ENCODE measurements at regions not wholly inside any gene's neighbourhood (a gene's known extent, or its start where the extent isn't known, plus 50 kb on each side); places are given as distances from the start of the nearest gene placed in this dataset.

DNA sequence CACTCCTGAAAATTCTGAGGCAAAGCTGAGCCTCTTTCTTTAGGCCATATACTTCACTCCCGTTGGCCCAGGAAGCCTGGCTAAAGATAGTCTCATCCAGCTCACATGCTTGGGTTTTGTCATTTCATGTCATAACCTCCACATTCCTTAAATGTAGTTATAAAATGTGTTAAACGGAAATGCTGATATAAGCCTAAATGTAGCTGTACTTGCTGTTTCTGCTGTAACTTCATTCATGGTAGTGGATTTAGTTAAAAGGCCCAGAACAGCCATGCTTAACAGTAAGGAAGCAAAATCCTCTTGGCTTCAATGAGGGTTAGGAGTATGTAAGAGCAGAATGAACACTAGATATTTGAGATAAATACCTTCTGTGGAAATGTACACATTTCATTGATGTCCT lies 135.8 kb upstream of the TMEM161B start:
- DNase-seq: no peak
- no peak overlapping the region for H3K14ac ChIP-seq (ENCODE audit: low read length)
- H3K9me3 ChIP-seq (ENCODE audit: insufficient read depth, low read depth, low read length): no peaks in the 10 kb centered on the region
- no peak overlapping the region for H3K4me2 ChIP-seq (ENCODE audit: low read length)
- H3K36me3 ChIP-seq (ENCODE audit: control insufficient read depth in 1 of 2, insufficient read depth in 2 of 2, low read length in 2 of 2): no peaks in the 10 kb centered on the region
- no peaks in the 10 kb centered on the region for H3K4me1 ChIP-seq (ENCODE audit: control insufficient read depth in 1 of 2, insufficient read depth in 2 of 2, low read length in 2 of 2)
- no peak overlapping the region for H2BK120ac ChIP-seq (ENCODE audit: insufficient read depth, low read length, poor library complexity)
- no peak overlapping the region for H2BK5ac ChIP-seq (ENCODE audit: low read depth, low read length, poor library complexity)
- H2BK12ac ChIP-seq (ENCODE audit: low read length): no peak overlapping the region
- no peaks in the 10 kb centered on the region for H3K79me2 ChIP-seq (ENCODE audit: control insufficient read depth, insufficient read depth, low read length, poor library complexity)
- H3K79me1 ChIP-seq (ENCODE audit: low read length): no peaks in the 10 kb centered on the region
- no peak overlapping the region for H4K12ac ChIP-seq (ENCODE audit: low read depth, low read length)
- H3K27ac ChIP-seq (ENCODE audit: low read depth, low read length): no peak overlapping the region
- no peak overlapping the region for H4K8ac ChIP-seq (ENCODE audit: low read depth, low read length)
- peaks cover 3% of the 10 kb centered on the region for H3K27me3 ChIP-seq (ENCODE audit: insufficient read depth, low read length)
- no peak overlapping the region for H3K18ac ChIP-seq (ENCODE audit: low read length)
- H3K4ac ChIP-seq (ENCODE audit: low read depth, low read length): no peak overlapping the region
- no peak overlapping the region for H4K91ac ChIP-seq (ENCODE audit: low read depth, low read length)
- no peak overlapping the region for H2AFZ ChIP-seq (ENCODE audit: insufficient read depth, low read length, poor library complexity)
- H3K9ac ChIP-seq (ENCODE audit: low read length): no peak overlapping the region
- H3K4me3 ChIP-seq (ENCODE audit: low read depth, low read length): no peak overlapping the region
- H2AK5ac ChIP-seq (ENCODE audit: low read length): no peak overlapping the region
- WGBS (ENCODE audit: extremely low coverage, insufficient coverage, insufficient read length): no CpG with 5 or more reads among the region's 2 CpGs
- no peak overlapping the region for H3K23ac ChIP-seq (ENCODE audit: low read length)

GRCh38 chr5:88401686-88402085 lies 133.0 kb upstream of the TMEM161B start:
- Histone ChIP-seq H2AFZ (ENCODE audit: insufficient read depth, low read length, poor library complexity) (no peak overlapping the region), H3K18ac (ENCODE audit: low read length) (no peak overlapping the region), H2AK5ac (ENCODE audit: low read length) (no peak overlapping the region), H4K8ac (ENCODE audit: low read depth, low read length) (no peak overlapping the region), H3K9ac (ENCODE audit: low read length) (no peak overlapping the region), H3K4me2 (ENCODE audit: low read length) (no peak overlapping the region), H3K4me1 (ENCODE audit: control insufficient read depth in 1 of 2, insufficient read depth in 2 of 2, low read length in 2 of 2) (no peaks in the 10 kb centered on the region), H4K91ac (ENCODE audit: low read depth, low read length) (no peak overlapping the region), H3K23ac (ENCODE audit: low read length) (no peak overlapping the region), H3K36me3 (ENCODE audit: control insufficient read depth in 1 of 2, insufficient read depth in 2 of 2, low read length in 2 of 2) (no peaks in the 10 kb centered on the region), H4K12ac (ENCODE audit: low read depth, low read length) (no peak overlapping the region), H3K14ac (ENCODE audit: low read length) (no peak overlapping the region), H3K27ac (ENCODE audit: low read depth, low read length) (no peak overlapping the region), H2BK12ac (ENCODE audit: low read length) (no peak overlapping the region), H2BK5ac (ENCODE audit: low read depth, low read length, poor library complexity) (no peak overlapping the region), H3K79me1 (ENCODE audit: low read length) (no peaks in the 10 kb centered on the region), H3K4ac (ENCODE audit: low read depth, low read length) (no peak overlapping the region), H3K9me3 (ENCODE audit: insufficient read depth, low read depth, low read length) (no peaks in the 10 kb centered on the region), H2BK120ac (ENCODE audit: insufficient read depth, low read length, poor library complexity) (no peak overlapping the region), H3K27me3 (ENCODE audit: insufficient read depth, low read length) (peaks cover 7% of the 10 kb centered on the region), H3K4me3 (ENCODE audit: low read depth, low read length) (no peak overlapping the region), H3K79me2 (ENCODE audit: control insufficient read depth, insufficient read depth, low read length, poor library complexity) (no peaks in the 10 kb centered on the region)
- WGBS (ENCODE audit: extremely low coverage, insufficient coverage, insufficient read length): no CpG with 5 or more reads among the region's 4 CpGs
- DNase-seq: no peak

DNA sequence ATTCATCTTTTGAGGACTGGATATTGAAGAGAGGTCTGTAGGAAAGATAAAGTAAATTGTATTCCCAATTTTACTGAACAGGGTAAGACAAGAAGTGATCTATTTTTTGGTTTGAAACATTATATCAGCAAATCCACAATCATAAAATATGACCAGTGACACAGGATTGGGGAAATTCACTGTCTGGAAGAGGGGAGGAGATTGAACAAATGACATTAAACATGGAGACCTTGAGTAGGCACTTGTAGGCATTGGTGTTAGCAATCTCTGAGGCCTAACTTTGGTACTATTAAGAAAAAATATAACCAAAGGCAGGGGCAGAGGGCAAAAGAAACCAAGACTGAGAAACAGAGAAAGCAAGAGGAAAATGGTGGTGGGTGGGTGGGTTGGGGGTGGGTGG lies 132.6 kb upstream of the TMEM161B start:
- Histone ChIP-seq H3K79me1 (ENCODE audit: low read length) (no peaks in the 10 kb centered on the region), H2BK5ac (ENCODE audit: low read depth, low read length, poor library complexity) (no peak overlapping the region), H3K18ac (ENCODE audit: low read length) (no peak overlapping the region), H3K9me3 (ENCODE audit: insufficient read depth, low read depth, low read length) (no peaks in the 10 kb centered on the region), H3K27ac (ENCODE audit: low read depth, low read length) (no peak overlapping the region), H4K8ac (ENCODE audit: low read depth, low read length) (no peak overlapping the region), H3K27me3 (ENCODE audit: insufficient read depth, low read length) (peaks cover 11% of the 10 kb centered on the region), H4K12ac (ENCODE audit: low read depth, low read length) (no peak overlapping the region), H2BK12ac (ENCODE audit: low read length) (no peak overlapping the region), H3K79me2 (ENCODE audit: control insufficient read depth, insufficient read depth, low read length, poor library complexity) (no peaks in the 10 kb centered on the region), H3K4me2 (ENCODE audit: low read length) (no peak overlapping the region), H3K4me3 (ENCODE audit: low read depth, low read length) (no peak overlapping the region), H3K23ac (ENCODE audit: low read length) (no peak overlapping the region), H2AK5ac (ENCODE audit: low read length) (no peak overlapping the region), H3K4me1 (ENCODE audit: control insufficient read depth in 1 of 2, insufficient read depth in 2 of 2, low read length in 2 of 2) (no peaks in the 10 kb centered on the region), H3K4ac (ENCODE audit: low read depth, low read length) (no peak overlapping the region), H4K91ac (ENCODE audit: low read depth, low read length) (no peak overlapping the region), H2BK120ac (ENCODE audit: insufficient read depth, low read length, poor library complexity) (no peak overlapping the region), H3K14ac (ENCODE audit: low read length) (no peak overlapping the region), H2AFZ (ENCODE audit: insufficient read depth, low read length, poor library complexity) (no peak overlapping the region), H3K9ac (ENCODE audit: low read length) (no peak overlapping the region), H3K36me3 (ENCODE audit: control insufficient read depth in 1 of 2, insufficient read depth in 2 of 2, low read length in 2 of 2) (no peaks in the 10 kb centered on the region)
- DNase-seq: no peak

DNA sequence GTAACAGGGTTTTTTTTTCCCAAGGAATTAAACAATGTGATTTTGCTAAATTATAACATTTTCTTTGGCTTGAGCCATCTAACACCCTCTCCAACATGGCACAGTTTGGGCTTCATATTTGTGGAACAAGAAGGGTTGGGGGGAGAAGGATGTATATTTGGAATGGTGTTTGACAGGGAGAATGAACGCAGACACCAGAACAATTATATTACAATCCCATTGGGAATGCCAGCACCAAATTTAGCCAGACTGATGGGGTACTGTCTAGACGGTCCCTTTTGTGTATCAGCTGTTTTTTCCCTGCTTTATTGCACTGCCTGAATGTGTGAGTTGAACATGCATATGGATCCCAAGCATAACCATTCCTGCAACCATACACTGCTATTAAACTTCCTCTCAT lies 130.9 kb upstream of the TMEM161B start:
- Histone ChIP-seq H3K4me3 (ENCODE audit: low read depth, low read length) (no peak overlapping the region), H2BK5ac (ENCODE audit: low read depth, low read length, poor library complexity) (no peak overlapping the region), H3K9ac (ENCODE audit: low read length) (no peak overlapping the region), H3K14ac (ENCODE audit: low read length) (no peak overlapping the region), H3K36me3 (ENCODE audit: control insufficient read depth in 1 of 2, insufficient read depth in 2 of 2, low read length in 2 of 2) (no peaks in the 10 kb centered on the region), H4K8ac (ENCODE audit: low read depth, low read length) (no peak overlapping the region), H2AFZ (ENCODE audit: insufficient read depth, low read length, poor library complexity) (no peak overlapping the region), H3K27ac (ENCODE audit: low read depth, low read length) (no peak overlapping the region), H3K18ac (ENCODE audit: low read length) (no peak overlapping the region), H3K27me3 (ENCODE audit: insufficient read depth, low read length) (peaks cover 14% of the 10 kb centered on the region), H2AK5ac (ENCODE audit: low read length) (no peak overlapping the region), H2BK120ac (ENCODE audit: insufficient read depth, low read length, poor library complexity) (no peak overlapping the region), H3K79me1 (ENCODE audit: low read length) (no peaks in the 10 kb centered on the region), H3K4ac (ENCODE audit: low read depth, low read length) (no peak overlapping the region), H2BK12ac (ENCODE audit: low read length) (no peak overlapping the region), H4K12ac (ENCODE audit: low read depth, low read length) (no peak overlapping the region), H4K91ac (ENCODE audit: low read depth, low read length) (no peak overlapping the region), H3K4me2 (ENCODE audit: low read length) (no peak overlapping the region), H3K79me2 (ENCODE audit: control insufficient read depth, insufficient read depth, low read length, poor library complexity) (no peaks in the 10 kb centered on the region), H3K9me3 (ENCODE audit: insufficient read depth, low read depth, low read length) (no peaks in the 10 kb centered on the region), H3K4me1 (ENCODE audit: control insufficient read depth in 1 of 2, insufficient read depth in 2 of 2, low read length in 2 of 2) (no peaks in the 10 kb centered on the region), H3K23ac (ENCODE audit: low read length) (no peak overlapping the region)
- no peak for DNase-seq
- no CpG with 5 or more reads among the region's 2 CpGs for WGBS (ENCODE audit: extremely low coverage, insufficient coverage, insufficient read length)

DNA sequence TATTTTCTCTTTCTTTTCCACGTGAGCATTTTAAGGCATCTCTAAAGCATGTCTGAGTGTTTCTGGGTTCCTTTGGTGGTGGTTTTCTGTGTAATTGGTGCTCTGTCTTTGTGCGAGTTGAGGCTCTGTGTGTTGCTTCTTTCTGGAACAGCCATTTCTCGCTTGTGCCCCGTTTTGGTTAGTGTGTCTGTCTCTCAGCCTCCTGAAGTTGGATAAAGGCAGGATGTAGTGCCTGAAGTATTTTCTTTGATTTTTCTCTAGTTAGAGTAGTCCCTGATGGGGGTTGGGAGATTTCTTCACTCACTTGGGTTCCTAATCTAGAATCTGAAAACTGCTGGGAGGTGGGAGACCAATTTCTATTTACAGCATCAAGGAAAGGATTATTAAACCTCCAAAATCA lies 129.7 kb upstream of the TMEM161B start:
- WGBS (ENCODE audit: extremely low coverage, insufficient coverage, insufficient read length): no CpG with 5 or more reads among the region's 4 CpGs
- no peak overlapping the region for H2AFZ ChIP-seq (ENCODE audit: insufficient read depth, low read length, poor library complexity)
- H3K14ac ChIP-seq (ENCODE audit: low read length): no peak overlapping the region
- H3K4me3 ChIP-seq (ENCODE audit: low read depth, low read length): no peak overlapping the region
- H3K27me3 ChIP-seq (ENCODE audit: insufficient read depth, low read length): peaks cover 16% of the 10 kb centered on the region
- H4K8ac ChIP-seq (ENCODE audit: low read depth, low read length): no peak overlapping the region
- H3K79me1 ChIP-seq (ENCODE audit: low read length): no peaks in the 10 kb centered on the region
- H3K9me3 ChIP-seq (ENCODE audit: insufficient read depth, low read depth, low read length): no peaks in the 10 kb centered on the region
- no peaks in the 10 kb centered on the region for H3K4me1 ChIP-seq (ENCODE audit: control insufficient read depth in 1 of 2, insufficient read depth in 2 of 2, low read length in 2 of 2)
- no peaks in the 10 kb centered on the region for H3K36me3 ChIP-seq (ENCODE audit: control insufficient read depth in 1 of 2, insufficient read depth in 2 of 2, low read length in 2 of 2)
- H3K27ac ChIP-seq (ENCODE audit: low read depth, low read length): no peak overlapping the region
- H3K4me2 ChIP-seq (ENCODE audit: low read length): no peak overlapping the region
- H4K91ac ChIP-seq (ENCODE audit: low read depth, low read length): no peak overlapping the region
- no peaks in the 10 kb centered on the region for H3K79me2 ChIP-seq (ENCODE audit: control insufficient read depth, insufficient read depth, low read length, poor library complexity)
- H2AK5ac ChIP-seq (ENCODE audit: low read length): no peak overlapping the region
- H3K9ac ChIP-seq (ENCODE audit: low read length): no peak overlapping the region
- no peak overlapping the region for H3K23ac ChIP-seq (ENCODE audit: low read length)
- H2BK12ac ChIP-seq (ENCODE audit: low read length): no peak overlapping the region
- no peak overlapping the region for H2BK120ac ChIP-seq (ENCODE audit: insufficient read depth, low read length, poor library complexity)
- no peak overlapping the region for H4K12ac ChIP-seq (ENCODE audit: low read depth, low read length)
- H3K18ac ChIP-seq (ENCODE audit: low read length): no peak overlapping the region
- no peak overlapping the region for H2BK5ac ChIP-seq (ENCODE audit: low read depth, low read length, poor library complexity)
- H3K4ac ChIP-seq (ENCODE audit: low read depth, low read length): no peak overlapping the region
- no peak for DNase-seq

Data from trophoblast cell (in vitro differentiated cells and primary cell).